ENCODE measurements at regions not wholly inside any gene's neighbourhood (a gene's known extent, or its start where the extent isn't known, plus 50 kb on each side); places are given as distances from the start of the nearest gene placed in this dataset.

DNA sequence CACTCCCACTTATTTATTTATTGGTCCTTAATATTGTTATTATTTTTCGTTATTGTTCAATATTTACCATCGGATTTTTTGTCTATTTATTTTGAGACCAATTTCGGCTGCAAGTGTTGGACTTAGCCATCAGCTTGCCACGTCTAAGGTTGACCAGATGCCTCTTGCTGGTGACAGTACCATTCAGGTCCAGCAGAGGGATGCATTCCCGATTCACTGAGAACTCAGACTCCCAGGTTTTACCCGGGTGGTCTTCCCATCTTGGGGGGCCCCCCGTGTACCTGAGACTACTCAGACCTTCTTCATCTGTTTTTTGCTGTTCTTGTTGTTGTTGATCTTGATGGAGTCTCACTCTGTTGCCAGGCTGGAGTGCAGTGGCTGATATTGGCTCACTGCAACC lies 1435.2 kb downstream of the UQCRFS1 start:
- no peak for ATAC-seq
- Histone ChIP-seq H3K4me3 (no peak overlapping the region), H3K9me3 (peaks cover 0 to 25% (median 0%) of the 10 kb centered on the region in 12 donors), H3K27me3 (no peaks in the 10 kb centered on the region), H3K36me3 (peaks cover 0 to 24% (median 7%) of the 10 kb centered on the region in 9 donors), H3K4me1 (no peaks in the 10 kb centered on the region), H3K27ac (no peak overlapping the region)
- intact Hi-C loops (cut with DNase I), result no loop called here
- DNase-seq, result no peak
- TF ChIP-seq, protein P1, sequence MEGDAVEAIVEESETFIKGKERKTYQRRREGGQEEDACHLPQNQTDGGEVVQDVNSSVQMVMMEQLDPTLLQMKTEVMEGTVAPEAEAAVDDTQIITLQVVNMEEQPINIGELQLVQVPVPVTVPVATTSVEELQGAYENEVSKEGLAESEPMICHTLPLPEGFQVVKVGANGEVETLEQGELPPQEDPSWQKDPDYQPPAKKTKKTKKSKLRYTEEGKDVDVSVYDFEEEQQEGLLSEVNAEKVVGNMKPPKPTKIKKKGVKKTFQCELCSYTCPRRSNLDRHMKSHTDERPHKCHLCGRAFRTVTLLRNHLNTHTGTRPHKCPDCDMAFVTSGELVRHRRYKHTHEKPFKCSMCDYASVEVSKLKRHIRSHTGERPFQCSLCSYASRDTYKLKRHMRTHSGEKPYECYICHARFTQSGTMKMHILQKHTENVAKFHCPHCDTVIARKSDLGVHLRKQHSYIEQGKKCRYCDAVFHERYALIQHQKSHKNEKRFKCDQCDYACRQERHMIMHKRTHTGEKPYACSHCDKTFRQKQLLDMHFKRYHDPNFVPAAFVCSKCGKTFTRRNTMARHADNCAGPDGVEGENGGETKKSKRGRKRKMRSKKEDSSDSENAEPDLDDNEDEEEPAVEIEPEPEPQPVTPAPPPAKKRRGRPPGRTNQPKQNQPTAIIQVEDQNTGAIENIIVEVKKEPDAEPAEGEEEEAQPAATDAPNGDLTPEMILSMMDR (IDR thresholded peaks at IDR 0.05), result no peak
- WGBS, 4 donors, result 92 to 97% (median 95%) methylated on average over 7 of the region's 7 CpGs

DNA sequence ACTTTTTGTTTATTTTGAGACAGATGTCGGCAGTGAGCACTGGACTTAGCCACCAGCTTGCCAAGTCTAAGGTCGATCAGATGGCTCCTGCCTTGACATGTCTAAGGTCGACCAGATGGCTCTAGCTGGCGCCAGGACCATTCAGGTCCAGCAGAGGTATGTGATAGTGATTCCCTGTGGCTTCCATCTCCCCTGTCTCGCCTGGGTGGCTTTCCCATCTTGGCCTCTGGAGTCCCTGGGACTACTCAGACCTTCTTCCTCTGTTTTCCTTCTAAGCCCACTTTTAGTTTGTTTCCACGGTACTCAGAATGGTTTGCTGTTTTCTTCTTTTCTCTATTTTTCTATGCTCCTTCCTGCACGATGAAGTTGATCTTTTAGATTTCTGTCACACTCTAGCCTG lies 1435.7 kb downstream of the UQCRFS1 start:
- DNase-seq, result no peak
- H3K27ac ChIP-seq, result no peak overlapping the region
- TF ChIP-seq POLR2A (IDR thresholded peaks at IDR 0.05), result no peak
- TF ChIP-seq, protein P1 (IDR thresholded peaks at IDR 0.05), result no peak
- intact Hi-C loops (cut with DNase I), result no loop called here
- H3K9me3 ChIP-seq, result peaks cover 0 to 30% (median 0%) of the 10 kb centered on the region in 12 donors
- 95 to 98% (median 96%) methylated on average over 7 of the region's 7 CpGs for WGBS, 4 donors
- H3K36me3 ChIP-seq, result peaks cover 0 to 24% (median 7%) of the 10 kb centered on the region in 9 donors
- no peak overlapping the region for H3K4me3 ChIP-seq
- no peaks in the 10 kb centered on the region for H3K27me3 ChIP-seq
- no peak for ATAC-seq
- no peaks in the 10 kb centered on the region for H3K4me1 ChIP-seq

DNA sequence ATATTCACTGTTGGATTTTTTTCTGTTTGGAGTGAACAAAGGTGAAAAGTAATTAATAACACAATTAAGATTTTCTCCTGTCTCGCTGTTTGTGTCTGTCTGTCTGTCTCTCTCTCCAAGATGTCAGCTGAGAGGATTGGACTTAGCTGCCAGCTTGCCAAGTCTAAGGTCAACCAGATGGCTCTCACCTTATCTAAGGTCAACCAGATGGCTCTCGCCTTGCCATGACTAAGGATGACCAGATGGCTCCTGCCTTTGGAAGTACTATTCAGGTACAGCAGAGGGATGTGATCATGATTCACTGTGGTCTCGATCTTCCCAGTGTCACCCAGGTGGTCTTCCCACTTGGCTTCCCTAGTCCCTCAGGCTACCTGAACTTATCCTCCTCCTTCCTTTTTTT lies 1436.4 kb downstream of the UQCRFS1 start:
- H3K4me1 ChIP-seq, result no peaks in the 10 kb centered on the region
- DNase-seq, result no peak
- intact Hi-C loops (cut with DNase I), result no loop called here
- 88 to 94% (median 91%) methylated on average over 3 of the region's 3 CpGs for WGBS, 4 donors
- H3K27me3 ChIP-seq, result no peaks in the 10 kb centered on the region
- H3K36me3 ChIP-seq, result peaks cover 0 to 24% (median 7%) of the 10 kb centered on the region in 9 donors
- ATAC-seq, result no peak
- H3K27ac ChIP-seq, result no peak overlapping the region
- H3K9me3 ChIP-seq, result peaks cover 0 to 32% (median 0%) of the 10 kb centered on the region in 12 donors
- no peak overlapping the region for H3K4me3 ChIP-seq
- TF ChIP-seq POLR2A (IDR thresholded peaks at IDR 0.05), result no peak
- TF ChIP-seq, protein P1 (IDR thresholded peaks at IDR 0.05), result no peak

DNA sequence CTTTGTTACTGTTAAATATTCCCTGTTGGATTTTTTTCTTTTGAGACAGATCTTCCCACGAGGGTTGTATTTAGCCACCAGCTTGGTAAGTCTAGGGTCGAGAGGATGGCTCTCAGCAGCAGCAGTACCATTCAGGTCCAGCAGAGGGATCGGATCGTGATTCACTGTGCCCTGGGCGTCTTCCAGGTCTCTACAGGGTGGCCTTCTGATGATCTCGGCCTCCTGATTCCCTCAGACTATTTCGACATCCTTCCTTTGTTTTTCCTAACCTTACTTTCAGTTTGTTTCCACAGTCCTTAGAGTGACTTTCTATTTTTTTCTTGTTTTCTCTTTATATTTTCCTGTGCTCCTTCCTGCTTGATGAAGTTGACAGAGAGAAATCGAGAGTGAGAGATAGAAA lies 1436.9 kb downstream of the UQCRFS1 start:
- Histone ChIP-seq H3K27me3 (no peaks in the 10 kb centered on the region), H3K27ac (no peak overlapping the region), H3K4me3 (no peak overlapping the region), H3K9me3 (peaks cover 0 to 32% (median 0%) of the 10 kb centered on the region in 12 donors), H3K4me1 (no peaks in the 10 kb centered on the region), H3K36me3 (peaks cover 0 to 24% (median 7%) of the 10 kb centered on the region in 9 donors)
- no peak for ATAC-seq
- 91 to 97% (median 95%) methylated on average over 8 of the region's 8 CpGs for WGBS, 4 donors
- DNase-seq, result no peak
- intact Hi-C loops (cut with DNase I), result no loop called here
- TF ChIP-seq, protein P1 (IDR thresholded peaks at IDR 0.05), result peak in 3 of 12 donors; percentile 13 to 20 (median 17)
- no peak for TF ChIP-seq POLR2A (IDR thresholded peaks at IDR 0.05)

Measured in heart left ventricle (tissue), 16 donors.